ENCODE measurements at regions not wholly inside any gene's neighbourhood (a gene's known extent, or its start where the extent isn't known, plus 50 kb on each side); places are given as distances from the start of the nearest gene placed in this dataset.
"Not testable (repeated sequence)": the region's sequence is repeated elsewhere in the genome, so short reads cannot be mapped to it uniquely, and the experiment has no call there.

DNA sequence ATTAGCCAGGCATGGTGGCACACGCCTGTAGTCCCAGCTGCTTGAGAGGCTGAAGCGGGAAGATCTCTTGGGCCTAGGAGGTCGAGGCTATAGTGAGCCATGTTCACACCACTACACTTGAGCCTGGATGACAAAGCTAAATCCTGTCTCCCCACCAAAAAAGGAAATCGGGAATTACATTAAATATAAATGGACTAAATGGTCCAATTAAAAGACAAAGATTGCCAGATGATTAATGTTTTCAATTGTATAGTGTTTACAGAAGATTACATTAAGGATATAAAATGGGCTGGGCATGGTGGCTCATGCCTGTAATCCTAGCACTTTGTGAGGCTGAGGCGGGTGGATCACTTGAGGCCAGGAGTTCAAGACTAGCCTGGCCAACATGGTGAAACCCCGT lies 179.1 kb downstream of the TOMM20 start:
- TF ChIP-seq, protein P1, sequence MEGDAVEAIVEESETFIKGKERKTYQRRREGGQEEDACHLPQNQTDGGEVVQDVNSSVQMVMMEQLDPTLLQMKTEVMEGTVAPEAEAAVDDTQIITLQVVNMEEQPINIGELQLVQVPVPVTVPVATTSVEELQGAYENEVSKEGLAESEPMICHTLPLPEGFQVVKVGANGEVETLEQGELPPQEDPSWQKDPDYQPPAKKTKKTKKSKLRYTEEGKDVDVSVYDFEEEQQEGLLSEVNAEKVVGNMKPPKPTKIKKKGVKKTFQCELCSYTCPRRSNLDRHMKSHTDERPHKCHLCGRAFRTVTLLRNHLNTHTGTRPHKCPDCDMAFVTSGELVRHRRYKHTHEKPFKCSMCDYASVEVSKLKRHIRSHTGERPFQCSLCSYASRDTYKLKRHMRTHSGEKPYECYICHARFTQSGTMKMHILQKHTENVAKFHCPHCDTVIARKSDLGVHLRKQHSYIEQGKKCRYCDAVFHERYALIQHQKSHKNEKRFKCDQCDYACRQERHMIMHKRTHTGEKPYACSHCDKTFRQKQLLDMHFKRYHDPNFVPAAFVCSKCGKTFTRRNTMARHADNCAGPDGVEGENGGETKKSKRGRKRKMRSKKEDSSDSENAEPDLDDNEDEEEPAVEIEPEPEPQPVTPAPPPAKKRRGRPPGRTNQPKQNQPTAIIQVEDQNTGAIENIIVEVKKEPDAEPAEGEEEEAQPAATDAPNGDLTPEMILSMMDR (tag by site-specific recombination; IDR thresholded peaks at IDR 0.05) = not testable (repeated sequence)
- not testable (repeated sequence) for TF ChIP-seq ZNF311 (tag by site-specific recombination; IDR thresholded peaks at IDR 0.05; ENCODE audit: borderline replicate concordance); ZNF274 (IDR thresholded peaks at IDR 0.05; ENCODE audit: low read length); ZNF274 (tag by site-specific recombination; IDR thresholded peaks at IDR 0.05; ENCODE audit: borderline replicate concordance)

Measured in HEK293 (cell line).